GM21737 (cell line): ENCODE measurements at regions not wholly inside any gene's neighbourhood (a gene's known extent, or its start where the extent isn't known, plus 50 kb on each side); places are given as distances from the start of the nearest gene placed in this dataset.

Experiments used
- ATAC-seq: cut with Tn5 transposase; IDR thresholded peaks from one replicate; pipeline ENCODE4 v1.9.1; 2021; ENCODE audit warnings: mild to moderate bottlenecking, moderate library complexity; ENCODE audit not compliant: unreplicated experiment

DNA sequence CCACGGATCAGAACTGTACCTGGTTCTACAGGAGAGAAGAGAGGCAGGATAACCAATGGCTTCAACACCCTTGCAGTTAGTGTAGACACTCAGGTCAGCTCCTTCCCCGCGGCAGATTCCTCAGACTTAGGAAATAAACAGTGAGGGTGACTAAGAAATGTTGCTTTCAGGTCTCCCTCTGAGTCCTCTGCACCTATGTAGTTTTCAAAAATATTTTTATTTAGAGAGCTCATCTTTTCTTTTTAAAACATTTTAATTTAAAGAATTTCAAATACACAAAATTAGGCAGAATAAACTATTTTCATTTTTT lies 195.2 kb downstream of the KLF12 start:
- no peak for ATAC-seq

DNA sequence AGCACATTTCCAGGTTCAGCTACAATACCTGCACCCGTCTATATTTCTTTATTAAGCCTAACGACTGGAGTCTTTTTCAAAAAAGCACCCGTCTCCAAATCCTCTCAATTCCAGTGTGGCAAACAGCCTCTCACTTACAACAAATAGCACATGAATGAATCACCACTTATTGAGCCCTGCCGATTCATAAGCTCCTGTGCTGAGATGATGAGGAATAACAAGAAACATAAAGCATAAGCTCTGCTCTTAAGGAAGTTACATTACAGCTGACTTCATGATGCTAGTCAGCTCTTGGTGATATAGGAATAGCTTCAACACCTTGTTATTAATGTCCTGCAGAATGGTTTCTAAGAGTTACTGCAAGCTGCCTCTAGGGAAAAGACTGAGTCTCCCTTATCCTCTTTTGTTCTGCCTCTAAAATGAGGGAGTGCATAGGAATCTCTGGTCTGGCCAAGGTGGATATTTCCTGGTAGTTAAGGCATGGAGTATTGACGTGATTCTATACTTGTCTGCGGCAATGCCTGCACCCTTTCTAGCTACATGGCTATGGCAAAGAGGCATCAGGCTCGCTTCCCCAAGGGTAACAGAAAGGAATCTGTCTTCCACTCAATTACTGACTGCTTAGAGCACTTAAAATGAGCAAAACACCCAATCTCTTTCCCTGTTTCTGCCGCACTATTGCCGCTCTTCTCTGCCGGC lies 195.7 kb downstream of the KLF12 start:
- no peak for ATAC-seq

DNA sequence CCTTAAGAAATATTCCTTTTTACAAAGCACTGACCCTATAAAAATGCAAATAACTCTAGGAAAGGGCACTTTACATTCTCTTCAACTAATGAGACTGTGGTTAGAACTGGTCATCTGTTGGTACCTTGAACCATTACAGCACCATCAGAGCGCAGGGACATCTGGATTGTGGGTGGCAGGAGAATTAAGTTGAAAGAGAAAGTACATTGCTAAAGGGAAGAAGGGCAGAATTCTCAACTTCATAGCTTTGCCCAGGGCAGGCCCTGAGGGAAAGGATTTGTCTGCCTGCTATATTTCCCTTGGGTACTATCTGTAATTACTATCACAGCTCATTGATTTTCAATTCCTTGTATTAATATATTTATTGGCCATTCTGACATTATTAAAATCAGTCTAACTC lies 196.8 kb downstream of the KLF12 start:
- ATAC-seq = no peak

DNA sequence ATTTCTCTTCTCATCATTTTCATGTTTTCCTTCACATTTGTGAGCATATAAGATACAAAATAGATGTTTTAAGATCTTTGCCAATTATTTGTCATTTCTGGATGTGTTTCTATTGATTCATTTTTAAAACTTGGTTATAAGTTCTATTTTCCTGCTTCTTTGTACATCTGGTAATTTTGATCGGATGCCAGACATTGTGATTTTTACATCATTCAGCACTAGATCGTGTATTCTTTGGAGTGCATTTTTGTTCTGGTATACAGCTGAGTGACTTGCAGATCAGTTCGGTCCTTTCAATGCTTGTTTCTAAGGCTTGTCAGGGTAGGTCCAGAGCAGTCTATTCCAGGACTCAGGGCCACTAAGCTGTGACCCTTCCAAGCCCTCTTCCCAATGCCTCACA lies 198.2 kb downstream of the KLF12 start:
- ATAC-seq = no peak

DNA sequence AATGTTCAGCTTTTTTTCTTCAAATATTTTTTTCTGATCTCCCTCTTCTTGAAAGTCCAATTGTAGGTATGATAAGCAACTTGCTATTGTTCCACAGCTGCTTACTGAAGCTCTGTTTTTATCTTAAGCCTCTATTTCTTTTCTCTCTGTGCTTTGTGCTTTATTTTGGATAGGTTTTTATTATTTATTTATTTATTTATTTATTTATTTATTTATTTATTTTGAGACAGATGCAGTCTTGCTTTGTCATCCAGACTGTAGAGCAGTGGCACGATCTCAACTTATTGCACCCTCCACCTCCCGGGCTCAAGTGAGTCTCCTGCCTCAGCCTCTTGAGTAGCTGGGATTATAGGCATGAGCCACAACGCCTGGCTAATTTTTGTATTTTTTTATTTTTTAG lies 199.4 kb downstream of the KLF12 start:
- no peak for ATAC-seq

DNA sequence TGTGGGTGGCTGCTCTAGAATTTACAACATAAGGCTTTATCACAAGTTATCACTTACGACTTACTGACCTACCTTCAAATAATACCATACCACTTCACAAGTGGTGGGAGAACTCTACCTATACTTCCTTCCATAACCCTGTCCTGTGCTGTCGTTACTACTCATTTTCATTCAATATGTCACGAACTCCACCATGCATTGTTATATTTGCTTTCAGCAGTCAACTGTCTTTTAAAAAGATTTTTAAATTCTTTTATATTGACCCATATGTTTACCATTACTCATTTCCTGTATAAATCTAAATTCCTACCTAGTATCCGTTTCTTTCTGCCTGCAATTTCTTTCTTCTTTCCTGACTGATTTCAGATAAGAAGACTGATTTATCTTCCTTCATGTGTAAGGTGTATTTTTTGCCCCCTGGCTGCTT lies 200.0 kb downstream of the KLF12 start:
- ATAC-seq = no peak

DNA sequence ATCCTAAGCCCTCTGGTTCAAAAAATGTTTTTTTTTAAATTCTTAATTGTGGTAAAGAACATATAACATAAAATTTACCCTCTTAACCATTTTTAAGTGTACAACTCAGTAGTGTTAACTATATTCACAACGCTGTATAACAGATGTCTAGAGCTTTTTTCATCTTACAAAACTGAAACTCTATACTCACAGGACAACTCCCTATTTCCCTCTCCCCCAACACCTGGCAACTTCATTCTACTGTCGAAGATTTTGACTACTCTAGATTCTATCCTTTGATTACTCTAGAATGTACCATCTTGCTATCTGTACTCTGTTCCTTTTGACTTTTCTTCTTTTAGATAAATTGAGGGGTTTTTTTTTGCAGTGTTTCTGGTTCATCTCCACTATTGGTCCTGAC lies 200.4 kb downstream of the KLF12 start:
- ATAC-seq = no peak

DNA sequence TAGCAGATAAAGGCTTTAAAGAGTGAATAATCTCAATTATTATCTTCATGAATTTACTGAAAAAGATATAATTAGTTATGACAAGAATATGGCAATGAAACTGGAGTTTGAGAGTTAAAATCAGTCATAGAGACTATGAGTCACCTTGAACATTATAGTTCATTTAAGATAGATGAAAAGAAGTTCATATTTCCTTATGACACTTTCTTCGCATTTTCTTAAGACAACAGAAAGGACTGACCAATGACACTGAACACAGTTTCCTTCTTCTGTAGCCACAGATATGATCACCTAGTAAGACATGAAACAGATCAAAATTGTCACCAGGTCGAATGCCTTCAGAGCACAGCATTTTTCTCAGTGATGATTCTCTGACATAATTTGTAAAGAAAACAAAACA lies 202.1 kb downstream of the KLF12 start:
- no peak for ATAC-seq

DNA sequence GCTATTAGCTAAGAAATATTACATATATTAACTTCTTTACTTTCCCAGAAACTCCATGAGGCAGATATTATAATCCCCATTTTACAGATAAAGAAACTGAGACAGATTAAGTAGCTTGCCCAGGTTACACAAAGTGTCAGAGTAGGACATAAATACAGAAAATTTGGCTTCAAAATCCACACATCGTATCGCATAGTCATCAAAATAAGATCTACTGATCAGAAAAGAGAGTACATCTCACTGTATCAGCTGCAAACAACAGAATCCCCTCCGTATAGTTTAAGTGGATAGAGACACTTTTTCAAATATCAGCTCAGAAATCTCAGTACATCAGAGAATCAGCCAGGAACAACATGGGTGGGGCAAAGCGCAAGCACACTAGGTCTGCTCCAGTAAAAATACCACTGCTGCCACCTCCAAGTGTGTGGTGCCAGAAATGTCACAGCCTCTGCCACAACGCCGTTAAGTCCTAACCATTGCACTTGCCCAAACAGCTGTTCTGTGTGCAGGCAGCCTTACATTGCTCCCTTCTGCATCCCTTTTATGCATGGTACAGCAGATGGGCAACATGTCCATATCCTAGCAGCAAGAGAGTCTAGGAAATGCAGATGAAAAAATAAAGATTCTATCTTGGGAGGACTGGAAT lies 204.8 kb downstream of the KLF12 start:
- ATAC-seq = no peak

DNA sequence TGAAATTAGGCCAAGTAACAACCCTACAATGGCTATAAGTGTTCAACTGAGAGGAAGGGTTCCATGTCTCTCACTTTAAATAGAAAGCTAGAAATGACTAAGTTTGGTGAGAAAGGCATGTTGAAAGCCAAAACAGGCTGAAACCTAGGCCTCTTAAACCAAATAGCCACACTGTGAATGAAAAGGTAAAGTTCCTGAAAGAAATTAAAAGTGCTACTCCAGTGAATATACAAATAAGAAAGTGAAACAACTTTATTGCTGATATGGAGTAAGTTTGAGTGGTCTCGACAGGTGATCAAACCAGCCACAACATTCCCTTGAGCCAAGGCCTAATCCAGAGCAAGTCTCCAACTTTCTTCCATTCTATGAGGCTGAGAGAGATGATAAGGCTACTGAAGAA lies 209.6 kb downstream of the KLF12 start:
- ATAC-seq = peak; percentile 81

DNA sequence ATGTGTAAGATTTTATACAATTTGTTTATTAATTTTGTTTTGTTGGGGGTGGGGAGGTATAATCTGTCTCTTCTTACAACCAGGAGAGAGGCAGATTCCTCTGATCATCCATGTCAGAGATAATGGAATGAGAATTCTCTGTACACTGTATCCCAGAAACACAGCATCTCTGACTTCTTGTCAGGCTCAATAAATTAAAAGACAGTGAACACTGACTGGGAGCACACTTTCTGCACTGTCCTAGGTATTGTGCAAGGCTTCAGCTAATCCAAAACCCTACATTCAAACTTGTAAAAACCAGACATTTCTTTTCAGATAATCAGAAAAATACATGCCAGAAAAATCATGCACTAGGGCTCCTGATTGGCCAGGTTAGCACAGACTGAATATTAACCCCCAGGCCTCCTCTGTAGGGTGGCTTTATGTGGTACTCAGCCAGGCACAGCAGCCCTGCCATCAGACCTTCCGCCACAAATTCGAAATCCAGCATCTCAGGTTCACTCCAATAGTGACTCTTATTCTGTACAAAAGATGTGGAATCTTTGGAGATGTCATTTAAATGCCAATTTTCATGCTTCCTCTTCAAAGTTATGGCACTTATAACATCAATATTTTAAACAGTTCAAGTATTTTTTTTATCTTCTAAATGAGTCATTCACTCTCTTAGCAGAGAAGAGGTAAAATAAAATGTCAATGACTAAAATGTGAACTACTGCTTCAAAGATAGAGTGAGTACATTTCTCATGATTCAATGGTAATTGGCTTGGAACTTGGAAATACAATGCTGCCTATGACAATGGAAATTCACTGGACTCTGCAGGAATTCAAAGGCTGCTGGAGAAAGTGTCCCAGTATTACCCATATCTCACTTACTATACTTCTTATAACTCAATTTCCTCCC lies 211.5 kb downstream of the KLF12 start:
- ATAC-seq = no peak

DNA sequence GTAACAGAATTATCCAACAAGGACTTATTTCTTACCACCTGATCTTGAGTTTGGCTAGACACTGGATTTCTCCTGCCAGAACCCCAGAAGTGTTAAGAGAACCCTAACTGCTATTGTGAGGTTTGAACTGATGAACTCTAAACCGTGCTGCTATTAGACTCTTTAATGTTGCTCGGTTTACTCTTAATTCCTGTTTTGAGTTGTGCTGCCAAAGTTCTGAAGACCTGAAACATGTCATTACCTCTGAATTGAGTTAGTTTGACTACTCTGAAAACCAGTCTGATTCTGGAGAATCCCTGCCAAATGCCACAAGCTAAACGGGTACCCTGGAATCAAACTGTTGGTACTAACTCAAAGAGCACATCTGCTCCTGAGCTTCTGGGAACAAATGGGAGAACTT lies 215.5 kb downstream of the KLF12 start:
- no peak for ATAC-seq

DNA sequence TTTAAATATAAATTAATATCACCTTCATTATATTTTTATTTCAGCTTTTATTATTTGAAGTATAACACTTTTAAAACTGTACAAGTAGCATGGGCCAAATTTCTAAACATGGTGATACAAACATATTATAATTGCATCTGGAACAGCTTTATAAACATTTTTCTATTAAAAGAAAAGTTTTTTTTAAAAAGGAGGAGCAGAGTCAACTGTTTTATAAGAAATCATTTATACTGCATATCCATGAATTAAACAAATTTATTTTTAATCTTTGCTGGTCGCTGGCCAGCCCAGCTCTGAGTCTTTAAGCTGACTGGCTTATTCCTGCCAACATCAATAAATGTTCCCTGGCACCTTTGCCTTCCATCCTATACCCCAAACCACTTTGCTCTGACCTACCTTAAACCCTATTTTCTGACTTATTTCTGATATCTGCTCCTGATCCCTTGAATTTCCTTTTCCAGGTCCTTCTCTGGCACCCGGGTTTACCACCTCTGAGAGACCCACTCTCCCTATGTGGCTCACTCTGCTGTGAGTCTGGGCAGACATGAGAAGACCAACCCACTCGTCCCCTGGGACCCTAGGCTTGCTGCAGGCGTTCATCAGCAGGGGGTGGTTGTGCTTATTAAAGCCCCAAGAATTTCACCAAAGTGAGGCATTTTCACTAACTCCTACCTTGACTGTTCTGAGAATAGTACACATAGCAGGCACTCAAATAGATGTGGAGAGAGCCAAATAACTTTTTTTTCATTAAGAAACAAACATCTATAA lies 220.3 kb downstream of the KLF12 start:
- ATAC-seq = no peak

DNA sequence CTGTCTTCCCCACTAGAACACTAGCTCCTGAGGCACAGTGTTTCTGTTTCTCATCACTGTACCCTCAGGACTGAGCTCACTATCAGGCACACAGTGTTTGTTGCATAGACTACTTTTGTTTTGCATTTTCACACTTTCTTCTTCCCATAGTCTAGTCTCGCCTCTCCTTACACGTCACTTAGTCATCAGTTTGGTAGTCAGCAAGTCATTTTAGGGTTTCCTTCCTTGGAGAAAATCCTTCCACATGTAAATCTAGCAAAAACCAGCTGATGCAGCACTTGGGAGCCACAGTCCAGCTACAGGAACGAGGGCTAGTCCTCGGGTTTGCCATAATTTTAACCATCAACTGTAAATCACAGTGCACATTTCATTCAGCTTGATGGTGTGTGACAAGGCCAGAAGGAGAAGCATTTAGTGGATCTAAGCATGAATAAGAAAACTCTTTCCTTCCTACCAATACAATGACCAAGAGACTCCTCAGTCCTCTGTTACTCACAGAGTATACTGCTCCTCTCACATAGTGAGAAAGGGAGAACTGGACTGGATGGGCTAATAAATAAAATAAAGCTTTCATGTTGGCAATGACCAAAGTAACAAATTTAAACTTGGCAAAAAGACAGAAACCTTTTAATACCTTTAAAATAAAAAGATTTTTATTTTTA lies 221.0 kb downstream of the KLF12 start:
- no peak for ATAC-seq

DNA sequence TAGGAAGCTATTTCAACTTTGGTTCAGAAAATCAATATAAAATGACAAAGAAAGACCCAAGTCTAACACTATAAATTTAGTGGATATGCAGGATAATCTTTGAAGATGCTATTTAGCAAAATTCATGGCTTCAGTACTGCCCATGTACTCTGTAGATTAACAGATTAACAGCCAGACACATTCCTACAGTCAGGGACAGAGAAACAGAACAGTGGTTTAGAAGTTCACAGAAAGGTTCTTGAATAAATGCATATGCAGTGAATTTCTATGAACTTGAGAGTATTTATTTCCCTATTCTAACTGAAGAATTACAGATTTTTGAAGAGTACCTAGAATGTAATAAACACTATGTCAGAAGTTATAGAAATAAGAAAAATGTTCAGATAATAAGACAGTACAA lies 222.8 kb downstream of the KLF12 start:
- ATAC-seq = no peak

DNA sequence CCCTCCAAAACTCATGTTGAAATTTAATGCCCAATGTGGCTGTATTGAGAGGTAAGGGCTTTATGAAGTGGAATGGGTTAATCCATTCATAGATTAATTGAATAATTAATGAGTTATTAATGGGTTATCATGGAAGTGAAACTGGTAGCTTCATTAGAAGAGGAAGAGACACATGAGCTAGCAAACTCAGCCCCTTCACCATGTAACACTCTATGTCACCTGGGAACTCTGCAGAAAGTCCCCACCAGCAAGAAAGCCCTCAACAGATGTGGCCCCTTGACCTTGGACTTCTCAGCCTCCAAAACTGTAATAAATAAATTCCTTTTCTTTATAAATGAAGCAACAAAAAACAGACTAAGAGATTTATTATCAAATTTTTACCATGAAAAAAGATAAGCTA lies 223.5 kb downstream of the KLF12 start:
- no peak for ATAC-seq

DNA sequence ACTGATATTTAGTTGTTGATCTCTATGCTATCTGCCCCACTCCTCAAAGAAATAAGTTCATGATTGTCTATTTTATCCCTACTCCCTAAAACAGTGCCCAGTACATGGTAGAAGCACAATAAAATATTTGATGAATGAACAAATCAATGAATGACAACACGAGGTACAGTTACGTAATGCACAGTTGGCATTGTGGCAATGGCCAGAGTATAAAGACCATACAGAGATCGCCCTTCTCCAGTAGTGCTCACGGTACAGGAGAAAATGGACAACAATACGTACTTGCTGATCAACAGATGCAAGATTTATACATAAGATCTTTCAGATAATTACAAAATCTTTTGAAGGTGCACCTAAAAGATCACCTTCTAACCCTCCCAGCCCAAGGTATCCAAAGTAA lies 225.4 kb downstream of the KLF12 start:
- ATAC-seq = no peak

DNA sequence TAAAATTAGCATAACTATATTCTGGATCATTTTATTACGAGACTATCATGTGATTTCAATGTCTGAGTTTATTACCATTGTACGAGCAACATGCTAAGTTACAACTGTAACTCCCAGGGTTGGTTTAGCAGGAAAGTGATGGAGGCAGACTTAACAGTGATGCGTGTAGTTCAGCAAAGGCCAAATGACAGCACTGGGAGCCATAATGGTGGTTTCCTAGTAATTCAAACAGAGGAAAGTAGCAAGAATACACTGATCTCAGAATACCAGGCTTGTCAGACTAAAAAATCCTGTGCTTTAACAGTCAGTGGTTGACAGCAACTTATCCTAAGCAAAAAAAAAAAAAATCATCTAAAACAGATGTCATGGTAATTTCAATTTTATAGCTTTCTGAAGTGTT lies 229.6 kb downstream of the KLF12 start:
- no peak for ATAC-seq

DNA sequence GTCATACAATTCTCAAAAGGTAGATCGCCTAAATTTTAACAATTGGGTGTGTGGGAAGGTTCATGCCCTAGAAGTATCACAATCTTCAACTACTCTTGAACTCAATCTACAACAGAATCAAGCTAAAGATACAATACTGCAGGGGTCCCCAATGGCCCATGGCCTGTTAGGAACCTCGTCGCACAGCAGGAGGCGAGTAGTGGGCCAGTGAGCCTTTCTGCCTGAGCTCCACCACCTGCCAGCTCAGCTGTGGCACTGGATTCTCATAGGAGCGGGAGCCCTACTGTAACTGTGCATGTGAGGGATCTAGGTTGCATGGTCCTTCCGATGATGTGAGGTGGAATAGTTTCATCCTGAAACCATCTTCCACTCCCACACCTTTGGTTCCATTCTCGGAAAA lies 230.6 kb downstream of the KLF12 start:
- ATAC-seq = no peak

DNA sequence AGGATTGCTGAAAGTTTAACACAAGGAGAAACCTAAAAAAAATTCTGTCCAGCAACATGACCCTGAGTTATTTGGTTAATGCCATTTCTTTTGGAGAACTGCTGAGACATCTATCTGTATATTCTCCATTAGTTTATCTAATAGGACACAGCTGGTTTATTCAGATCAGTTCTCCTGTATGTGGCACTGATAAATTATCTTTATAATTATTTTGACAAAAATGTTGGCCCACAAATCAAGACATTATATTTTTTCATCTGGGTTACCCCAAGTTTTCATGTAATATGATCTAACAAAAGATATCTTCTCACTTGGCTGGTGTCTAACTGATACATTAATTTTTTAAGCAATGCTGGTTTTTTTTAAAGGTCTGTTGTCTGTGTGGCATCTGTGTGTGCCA lies 231.4 kb downstream of the KLF12 start:
- ATAC-seq = no peak

DNA sequence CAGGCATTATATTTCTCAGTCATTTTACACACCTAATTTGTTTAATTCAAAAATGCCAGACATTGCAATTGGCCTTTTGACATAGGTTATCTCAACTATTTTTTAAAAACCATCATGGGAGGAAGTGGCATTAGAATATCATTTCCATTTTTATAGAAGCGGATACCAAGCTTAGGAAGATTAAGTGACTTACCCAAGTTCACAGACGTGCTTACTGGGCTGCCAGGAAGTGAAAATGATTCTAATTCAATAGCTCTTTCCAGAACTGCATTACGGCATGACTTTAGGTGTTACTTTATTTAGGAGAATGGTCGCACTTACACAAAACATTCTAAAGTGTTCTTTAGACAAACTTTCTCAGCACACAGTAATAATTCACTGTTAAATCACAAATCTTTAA lies 231.9 kb downstream of the KLF12 start:
- no peak for ATAC-seq
